Sigmoid colon (tissue), 6 donors: ENCODE measurements at regions not wholly inside any gene's neighbourhood (a gene's known extent, or its start where the extent isn't known, plus 50 kb on each side); places are given as distances from the start of the nearest gene placed in this dataset.

Source experiments
- DNase-seq: peaks from one replicate; pipeline ENCODE4 v3.0.0-alpha.2; 2019
- H3K27ac ChIP-seq, 4 donors: fragments of 200-600 bp; sonication (generic); one replicate each; pipeline ENCODE4 v1.5.1; 2016 to 2019; ENCODE audit warnings: mild to moderate bottlenecking in 1 of 4
- H3K27me3 ChIP-seq, 3 donors: fragments of 200-600 bp; sonication (generic); one replicate each; pipeline ENCODE4 v1.5.1; 2019; ENCODE audit warnings: mild to moderate bottlenecking in 1 of 3
- H3K36me3 ChIP-seq, 4 donors: fragments of 200-600 bp; sonication (generic); one replicate each; pipeline ENCODE4 v1.5.1; 2016 to 2019
- H3K4me1 ChIP-seq, 4 donors: fragments of 200-600 bp; sonication (generic); one replicate each; pipeline ENCODE4 v1.5.1; 2017 to 2019
- H3K4me3 ChIP-seq, 4 donors: fragments of 200-600 bp; sonication (generic); one replicate each; pipeline ENCODE4 v1.5.1; 2017 to 2019; ENCODE audit warnings: mild to moderate bottlenecking in 2 of 4, moderate library complexity in 1 of 4
- H3K9me3 ChIP-seq, 4 donors: fragments of 200-600 bp in 3 of 4; sonication (generic) in 3 of 4; one replicate each; pipeline versions ENCODE4 v1.5.1 to v1.6.1; 2013 to 2019
- CTCF ChIP-seq, 4 experiments: fragments of 450-650 bp in 3 of 4; fragments of 200-600 bp in 1 of 4; IDR thresholded peaks; one replicate each; pipeline ENCODE4 v1.5.1; 2016 to 2019; ENCODE audit warnings: antibody characterized with exemption in 4 of 4, mild to moderate bottlenecking in 3 of 4, moderate library complexity in 2 of 4
- EP300 ChIP-seq, 4 donors: sonication (generic); formaldehyde crosslinking; IDR thresholded peaks; one replicate each; pipeline ENCODE4 v1.6.1; 2017; ENCODE audit warnings: antibody characterized with exemption in 4 of 4
- POLR2A ChIP-seq, 2 donors: fragments of 450-650 bp; IDR thresholded peaks; one replicate each; pipeline ENCODE4 v1.6.1; 2016; ENCODE audit warnings: antibody characterized with exemption in 2 of 2, mild to moderate bottlenecking in 2 of 2, moderate library complexity in 2 of 2
- POLR2AphosphoS5 ChIP-seq, 4 donors: sonication (generic); formaldehyde crosslinking; IDR thresholded peaks; one replicate each; pipeline ENCODE4 v1.6.1; 2017; ENCODE audit warnings: antibody characterized with exemption in 4 of 4
- WGBS, 2 donors: extraction: QIAGEN DNeasy Blood & Tissue Kit; methylation state at CpG; one replicate each; pipeline ENCODE4 v1.1.7; 2013; 5-methylcytosine and 5-hydroxymethylcytosine counted together
- intact Hi-C: fragments of 100-400 bp; cut with DNase I; formaldehyde crosslinking; loops from one replicate; pipeline ENCODE4 v1.15.1; 2023
- donor health status: healthy with polysubstance abuse.
- donor health status: healthy.

- Histone ChIP-seq H3K9me3 (no peaks in the 10 kb centered on the region), H3K36me3 (no peaks in the 10 kb centered on the region), H3K4me1 (no peaks in the 10 kb centered on the region), H3K27ac (no peak overlapping the region), H3K4me3 (no peak overlapping the region), H3K27me3 (no peaks in the 10 kb centered on the region)
- DNase-seq, result no peak
- intact Hi-C loops, result no loop called here
- TF ChIP-seq POLR2AphosphoS5 (IDR thresholded peaks at IDR 0.05) (no peak), EP300 (IDR thresholded peaks at IDR 0.05) (no peak), CTCF (IDR thresholded peaks at IDR 0.05) (no peak), POLR2A (IDR thresholded peaks at IDR 0.05) (no peak)
- 87 to 92% methylated on average over 9 of the region's 9 CpGs for WGBS, 2 donors
These were observed 451.1 kb downstream of the LTN1 start for GRCh38 chr21:28541371-28542112.

- no peaks in the 10 kb centered on the region for H3K36me3 ChIP-seq
- no peak for DNase-seq
- H3K27ac ChIP-seq, result no peak overlapping the region
- WGBS, 2 donors, result 65 to 71% methylated on average over 1 of the region's 1 CpG
- H3K9me3 ChIP-seq, result no peaks in the 10 kb centered on the region
- H3K4me3 ChIP-seq, result no peak overlapping the region
- intact Hi-C loops, result no loop called here
- no peaks in the 10 kb centered on the region for H3K4me1 ChIP-seq
- no peak for TF ChIP-seq POLR2AphosphoS5 (IDR thresholded peaks at IDR 0.05)
- no peak for TF ChIP-seq POLR2A (IDR thresholded peaks at IDR 0.05)
- no peak for TF ChIP-seq EP300 (IDR thresholded peaks at IDR 0.05)
- no peak for TF ChIP-seq CTCF (IDR thresholded peaks at IDR 0.05)
- no peaks in the 10 kb centered on the region for H3K27me3 ChIP-seq
These were observed 452.2 kb downstream of the LTN1 start for GRCh38 chr21:28540514-28540913.

GRCh38 chr21:28539623-28539988 is 453.1 kb downstream of the LTN1 start:
- H3K4me1 ChIP-seq, result no peaks in the 10 kb centered on the region
- H3K27ac ChIP-seq, result no peak overlapping the region
- no peaks in the 10 kb centered on the region for H3K9me3 ChIP-seq
- no peaks in the 10 kb centered on the region for H3K27me3 ChIP-seq
- TF ChIP-seq CTCF (IDR thresholded peaks at IDR 0.05), result no peak
- intact Hi-C loops, result no loop called here
- H3K4me3 ChIP-seq, result no peak overlapping the region
- no peak for DNase-seq
- H3K36me3 ChIP-seq, result no peaks in the 10 kb centered on the region

GRCh38 chr21:28538987-28539622 is 453.6 kb downstream of the LTN1 start:
- H3K4me1 ChIP-seq, result no peaks in the 10 kb centered on the region
- TF ChIP-seq EP300 (IDR thresholded peaks at IDR 0.05) (no peak), POLR2AphosphoS5 (IDR thresholded peaks at IDR 0.05) (no peak), POLR2A (IDR thresholded peaks at IDR 0.05) (no peak), CTCF (IDR thresholded peaks at IDR 0.05) (no peak)
- no peaks in the 10 kb centered on the region for H3K9me3 ChIP-seq
- H3K4me3 ChIP-seq, result no peak overlapping the region
- H3K27ac ChIP-seq, result no peak overlapping the region
- no peak for DNase-seq
- no peaks in the 10 kb centered on the region for H3K27me3 ChIP-seq
- H3K36me3 ChIP-seq, result no peaks in the 10 kb centered on the region
- 58 to 69% methylated on average over 3 of the region's 3 CpGs for WGBS, 2 donors
- intact Hi-C loops, result no loop called here
